ENCODE measurements at regions not wholly inside any gene's neighbourhood (a gene's known extent, or its start where the extent isn't known, plus 50 kb on each side); places are given as distances from the start of the nearest gene placed in this dataset.

GRCh38 chr17:53979991-53980390 is 157.3 kb downstream of the KIF2B start:
- Histone ChIP-seq H4K20me1 (ENCODE audit: control insufficient read depth, insufficient read depth) (no peaks in the 10 kb centered on the region), H3K36me3 (ENCODE audit: control insufficient read depth in 2 of 2, insufficient read depth in 2 of 2, low read length in 1 of 2) (no peaks in the 10 kb centered on the region), H3K4me2 (ENCODE audit: control insufficient read depth, insufficient read depth) (no peak overlapping the region), H2AFZ (ENCODE audit: control insufficient read depth, low read depth, low read length) (no peak overlapping the region), H3K4me3 (no peak overlapping the region), H3K9ac (ENCODE audit: control insufficient read depth, insufficient read depth, low read length) (no peak overlapping the region), H3K27ac (ENCODE audit: control insufficient read depth, insufficient read depth) (no peak overlapping the region), H3K4me1 (ENCODE audit: control insufficient read depth, insufficient read depth, low read length) (no peaks in the 10 kb centered on the region), H3K79me2 (ENCODE audit: control insufficient read depth, insufficient read depth, low read length) (no peaks in the 10 kb centered on the region), H3K27me3 (replicated peaks in 1 of 2; ENCODE audit: control insufficient read depth in 2 of 2, insufficient read depth in 2 of 2, low read length in 1 of 2) (no peaks in the 10 kb centered on the region), H3K9me3 (replicated peaks; ENCODE audit: control insufficient read depth, insufficient read depth, low read length) (no peaks in the 10 kb centered on the region; the same call in 2 of the 3 replicates)
- ChIA-PET CTCF (no interaction called here), POLR2A (no interaction called here), SMC1A (ENCODE audit: uncharacterized antibody, unreplicated experiment) (no interaction called here), RAD21 (ENCODE audit: unreplicated experiment) (no interaction called here)
- BruUV-seq (replicated peaks) = no TSS peak
- no peak for DNase-seq (ENCODE audit: low read depth, low spot score)
- ATAC-seq = no peak
- no peak for FAIRE-seq
- 80% methylated on average over 5 of the region's 5 CpGs for WGBS (ENCODE audit: insufficient coverage, insufficient replicate concordance, low lambda C conversion rate, missing lambda C conversion rate)
- intact Hi-C loops (cut with micrococcal nuclease; ENCODE audit: unreplicated experiment) (no loop called here), in situ Hi-C loops (cut with MboI) (no loop called here)
- TF ChIP-seq, protein P1, sequence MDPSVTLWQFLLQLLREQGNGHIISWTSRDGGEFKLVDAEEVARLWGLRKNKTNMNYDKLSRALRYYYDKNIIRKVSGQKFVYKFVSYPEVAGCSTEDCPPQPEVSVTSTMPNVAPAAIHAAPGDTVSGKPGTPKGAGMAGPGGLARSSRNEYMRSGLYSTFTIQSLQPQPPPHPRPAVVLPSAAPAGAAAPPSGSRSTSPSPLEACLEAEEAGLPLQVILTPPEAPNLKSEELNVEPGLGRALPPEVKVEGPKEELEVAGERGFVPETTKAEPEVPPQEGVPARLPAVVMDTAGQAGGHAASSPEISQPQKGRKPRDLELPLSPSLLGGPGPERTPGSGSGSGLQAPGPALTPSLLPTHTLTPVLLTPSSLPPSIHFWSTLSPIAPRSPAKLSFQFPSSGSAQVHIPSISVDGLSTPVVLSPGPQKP (IDR thresholded peaks at IDR 0.05; ENCODE audit: low read depth, low read length) = no peak
- no peak for TF ChIP-seq MEF2A (IDR thresholded peaks at IDR 0.05; ENCODE audit: insufficient read depth, low read depth, low read length)
- no peak for TF ChIP-seq CREM (IDR thresholded peaks at IDR 0.05; ENCODE audit: low read depth)
- no peak for TF ChIP-seq HDAC2 (IDR thresholded peaks at IDR 0.05)
- no peak for TF ChIP-seq RUNX3 (IDR thresholded peaks at IDR 0.05; ENCODE audit: low read length)
- TF ChIP-seq ZNF592 (IDR thresholded peaks at IDR 0.05) = no peak
- no peak for TF ChIP-seq ZBTB33 (IDR thresholded peaks at IDR 0.05)
- TF ChIP-seq EED (IDR thresholded peaks at IDR 0.05; ENCODE audit: low read depth) = no peak
- TF ChIP-seq ZBTB40 (IDR thresholded peaks at IDR 0.05; ENCODE audit: borderline replicate concordance) = no peak
- no peak for TF ChIP-seq ZNF217 (IDR thresholded peaks at IDR 0.05)
- no peak for TF ChIP-seq ATF7 (IDR thresholded peaks at IDR 0.05; ENCODE audit: low read depth)
- no peak for TF ChIP-seq ZSCAN29 (IDR thresholded peaks at IDR 0.05)
- no peak for TF ChIP-seq MXI1 (IDR thresholded peaks at IDR 0.05; ENCODE audit: low read depth, low read length)
- TF ChIP-seq DPF2 (IDR thresholded peaks at IDR 0.05) = no peak

All from GM12878 (cell line).